K562 (cell line): ENCODE measurements at regions not wholly inside any gene's neighbourhood (a gene's known extent, or its start where the extent isn't known, plus 50 kb on each side); places are given as distances from the start of the nearest gene placed in this dataset.

Experiments
- ATAC-seq: fragments of 200-7000 bp; cut with Tn5 transposase; 3 replicates; pipeline ENCODE4 v1.9.1; 2020; ENCODE audit warnings: moderate library complexity
- BruUV-seq: library from RNA; stranded (reverse); fragments of 400-500 nt; replicated peaks from 2 replicates; lab custom pipeline; 2021; lab: Mats Ljungman, UMichigan
- CTCF ChIA-PET: fragments of 300-600 bp; formaldehyde crosslinking; extraction: SDS; loops from one replicate; lab custom pipeline; 2021; ENCODE audit warnings: low intra/inter-chr PET ratio; lab: Yijun Ruan, JAX
- POLR2A ChIA-PET: fragments of 300-600, 350-650 bp; sonication (Branson Sonifier 250); formaldehyde crosslinking; extraction: SDS; loops from one replicate; lab custom pipeline; 2021; ENCODE audit warnings: antibody characterized with exemption, inconsistent platforms; lab: Yijun Ruan, JAX
- DNase-seq, 4 experiments: peaks; one replicate each; pipeline versions ENCODE4 v3.0.0 to v3.0.0-alpha.2; 2011 to 2018; ENCODE audit warnings: low spot score in 3 of 4, mixed read lengths in 3 of 4; ENCODE audit errors: extremely low read depth in 1 of 4
- FAIRE-seq: peaks from 2 replicates; lab custom pipeline; 2011; peaks lifted over from hg19 to GRCh38; lab: Jason Lieb, UNC
- H2AFZ ChIP-seq: 2 replicates; pipeline ENCODE4 v1.6.0; 2011; ENCODE audit warnings: low read depth, low read length, control low read depth, inconsistent platforms
- H3K27ac ChIP-seq: fragments of 200-600 bp; 3 replicates; pipeline ENCODE4 v1.8.0; 2011; ENCODE audit warnings: low read depth, mild to moderate bottlenecking, control low read depth, inconsistent platforms, low read length, moderate library complexity, mixed read lengths; ENCODE audit errors: extremely low read depth
- H3K27me3 ChIP-seq, 2 experiments: fragments of 300-600 bp in 1 of 2; 2 replicates in 1 of 2; 3 replicates in 1 of 2; pipeline versions ENCODE4 v1.6.0 to v1.8.0; 2011; ENCODE audit warnings: inconsistent platforms in 2 of 2, low read length in 2 of 2, mild to moderate bottlenecking in 1 of 2, mixed read lengths in 1 of 2, moderate library complexity in 1 of 2; ENCODE audit not compliant: control insufficient read depth in 2 of 2, insufficient read depth in 2 of 2
- H3K36me3 ChIP-seq: fragments of 300-600 bp; 3 replicates; pipeline ENCODE4 v1.8.0; 2011; ENCODE audit warnings: mild to moderate bottlenecking, low read length, inconsistent platforms; ENCODE audit not compliant: control insufficient read depth, insufficient read depth
- H3K4me1 ChIP-seq, 2 experiments: fragments of 200-600 bp in 1 of 2; replicated peaks in 1 of 2; 2 replicates in 1 of 2; 3 replicates in 1 of 2; pipeline versions ENCODE4 v1.5.1 to v1.8.0; 2011; ENCODE audit warnings: inconsistent platforms in 2 of 2, low read length in 2 of 2, mild to moderate bottlenecking in 1 of 2, mixed read lengths in 1 of 2, moderate library complexity in 1 of 2; ENCODE audit not compliant: control insufficient read depth in 2 of 2, insufficient read depth in 2 of 2
- H3K4me2 ChIP-seq: 2 replicates; pipeline ENCODE4 v1.6.1; 2011; ENCODE audit warnings: low read length, control low read depth, inconsistent platforms, mixed read lengths; ENCODE audit not compliant: insufficient read depth
- H3K4me3 ChIP-seq: fragments of 200-600 bp; sonication (generic), shearing (Covaris generic); 2 replicates; pipeline ENCODE4 v1.5.1; 2016; ENCODE audit warnings: control low read depth, inconsistent platforms
- H3K79me2 ChIP-seq: fragments of 200-600 bp; 3 replicates; pipeline ENCODE4 v1.8.0; 2011; ENCODE audit warnings: low read length, inconsistent platforms; ENCODE audit not compliant: control insufficient read depth, insufficient read depth
- H3K9ac ChIP-seq, 2 experiments: 2 replicates each; pipeline versions ENCODE4 v1.6.0 to v1.6.1; 2011; ENCODE audit warnings: low read depth in 2 of 2, low read length in 2 of 2, control low read depth in 1 of 2, inconsistent platforms in 1 of 2, mild to moderate bottlenecking in 1 of 2, mixed read lengths in 1 of 2; ENCODE audit not compliant: insufficient read depth in 1 of 2
- H3K9me1 ChIP-seq: one replicate; pipeline ENCODE4 v1.6.0; 2011; ENCODE audit warnings: inconsistent platforms, mild to moderate bottlenecking, low read length, moderate library complexity; ENCODE audit not compliant: control insufficient read depth, insufficient read depth
- H3K9me3 ChIP-seq: replicated peaks from 2 replicates; pipeline ENCODE4 v1.5.1; 2011; ENCODE audit warnings: low read depth, low read length, inconsistent platforms; ENCODE audit not compliant: control insufficient read depth, insufficient read depth
- H4K20me1 ChIP-seq: replicated peaks from 2 replicates; pipeline ENCODE4 v1.6.1; 2011; ENCODE audit warnings: low read length, inconsistent platforms, mixed read lengths; ENCODE audit not compliant: control insufficient read depth, insufficient read depth
- FOXK1 ChIP-seq: sonication (generic); formaldehyde crosslinking; IDR thresholded peaks from 2 replicates; pipeline ENCODE4 v1.8.0; 2022; ENCODE audit warnings: missing genetic modification reagents, mild to moderate bottlenecking, borderline replicate concordance
- FOXP1 ChIP-seq: sonication (generic); formaldehyde crosslinking; IDR thresholded peaks from 2 replicates; pipeline ENCODE4 v1.8.0; 2022; ENCODE audit warnings: mild to moderate bottlenecking, missing genetic modification reagents
- KLF6 ChIP-seq: fragments of 250-450 bp; sonication (Bioruptor Pico); IDR thresholded peaks from 2 replicates; pipeline ENCODE4 v1.4.0; 2020; ENCODE audit warnings: mild to moderate bottlenecking, moderate library complexity, borderline replicate concordance
- POU5F1 ChIP-seq: fragments of 150-350 bp; IDR thresholded peaks from 2 replicates; pipeline ENCODE4 v1.6.1; 2014; ENCODE audit warnings: borderline replicate concordance, low read length, low read depth, mild to moderate bottlenecking; ENCODE audit not compliant: partially characterized antibody
- ZZZ3 ChIP-seq: fragments of 450-650 bp; IDR thresholded peaks from 2 replicates; pipeline ENCODE4 v1.6.1; 2016; ENCODE audit warnings: antibody characterized with exemption, mild to moderate bottlenecking, moderate library complexity
- in situ Hi-C: fragments of 300-500 bp; cut with MboI; formaldehyde crosslinking; loops from 4 replicates; pipeline ENCODE4 v1.15.0; 2018; ENCODE audit warnings: inconsistent platforms, mixed read lengths
- intact Hi-C: fragments of 100-400 bp; cut with micrococcal nuclease; formaldehyde crosslinking; loops from 2 replicates; pipeline ENCODE4 v1.14.2; 2022
- TF ChIP-seq, protein P1 (sequence below): fragments of 150-350 bp; IDR thresholded peaks from 2 replicates; pipeline ENCODE4 v1.6.1; 2014; ENCODE audit warnings: low read depth, mild to moderate bottlenecking, low read length, borderline replicate concordance
- TF ChIP-seq, protein P2 (sequence below): fragments of 250-450 bp; sonication (Bioruptor Pico); IDR thresholded peaks from 2 replicates; pipeline ENCODE4 v1.5.1; 2021; ENCODE audit warnings: mild to moderate bottlenecking

DNA sequence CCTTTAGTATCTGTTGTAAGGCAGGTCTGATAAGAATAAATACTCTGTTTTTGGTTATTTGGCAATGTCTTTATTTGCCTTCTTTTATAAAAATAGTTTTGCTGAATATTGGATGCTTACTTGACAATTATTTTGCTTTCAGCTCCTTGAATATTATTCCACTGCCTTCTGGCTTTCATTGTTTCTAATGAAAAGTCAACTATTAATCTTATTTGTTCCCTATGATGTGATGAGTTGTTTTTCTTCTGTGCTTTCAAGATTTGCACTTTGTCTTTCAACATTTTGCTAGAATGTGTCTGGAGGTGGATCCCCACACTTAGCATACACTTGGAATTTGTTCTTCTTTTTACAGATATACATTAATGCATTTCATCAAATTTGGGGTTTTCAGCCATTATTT is 203.8 kb upstream of the PTPRZ1 start:
- no peaks in the 10 kb centered on the region for H3K79me2 ChIP-seq
- FAIRE-seq (no peak), ATAC-seq (no peak), DNase-seq (no peak)
- no peaks in the 10 kb centered on the region for H3K9me3 ChIP-seq
- ChIA-PET CTCF (interaction anchor here (0.9 kb wide), 1 partner anchor 13 kb away, joined by 3 read pairs; no protein-coding TSS in a partner anchor), POLR2A (no interaction called here)
- no peak overlapping the region for H3K4me3 ChIP-seq
- BruUV-seq = no TSS peak
- no peak for TF ChIP-seq FOXP1 (CRISPR knock-in tag)
- no peak for TF ChIP-seq POU5F1
- TF ChIP-seq KLF6 (CRISPR knock-in tag) = no peak
- no peak for TF ChIP-seq ZZZ3
- no peak for TF ChIP-seq FOXK1
- TF ChIP-seq, protein P1, sequence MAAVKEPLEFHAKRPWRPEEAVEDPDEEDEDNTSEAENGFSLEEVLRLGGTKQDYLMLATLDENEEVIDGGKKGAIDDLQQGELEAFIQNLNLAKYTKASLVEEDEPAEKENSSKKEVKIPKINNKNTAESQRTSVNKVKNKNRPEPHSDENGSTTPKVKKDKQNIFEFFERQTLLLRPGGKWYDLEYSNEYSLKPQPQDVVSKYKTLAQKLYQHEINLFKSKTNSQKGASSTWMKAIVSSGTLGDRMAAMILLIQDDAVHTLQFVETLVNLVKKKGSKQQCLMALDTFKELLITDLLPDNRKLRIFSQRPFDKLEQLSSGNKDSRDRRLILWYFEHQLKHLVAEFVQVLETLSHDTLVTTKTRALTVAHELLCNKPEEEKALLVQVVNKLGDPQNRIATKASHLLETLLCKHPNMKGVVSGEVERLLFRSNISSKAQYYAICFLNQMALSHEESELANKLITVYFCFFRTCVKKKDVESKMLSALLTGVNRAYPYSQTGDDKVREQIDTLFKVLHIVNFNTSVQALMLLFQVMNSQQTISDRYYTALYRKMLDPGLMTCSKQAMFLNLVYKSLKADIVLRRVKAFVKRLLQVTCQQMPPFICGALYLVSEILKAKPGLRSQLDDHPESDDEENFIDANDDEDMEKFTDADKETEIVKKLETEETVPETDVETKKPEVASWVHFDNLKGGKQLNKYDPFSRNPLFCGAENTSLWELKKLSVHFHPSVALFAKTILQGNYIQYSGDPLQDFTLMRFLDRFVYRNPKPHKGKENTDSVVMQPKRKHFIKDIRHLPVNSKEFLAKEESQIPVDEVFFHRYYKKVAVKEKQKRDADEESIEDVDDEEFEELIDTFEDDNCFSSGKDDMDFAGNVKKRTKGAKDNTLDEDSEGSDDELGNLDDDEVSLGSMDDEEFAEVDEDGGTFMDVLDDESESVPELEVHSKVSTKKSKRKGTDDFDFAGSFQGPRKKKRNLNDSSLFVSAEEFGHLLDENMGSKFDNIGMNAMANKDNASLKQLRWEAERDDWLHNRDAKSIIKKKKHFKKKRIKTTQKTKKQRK = no peak
- TF ChIP-seq, protein P2, sequence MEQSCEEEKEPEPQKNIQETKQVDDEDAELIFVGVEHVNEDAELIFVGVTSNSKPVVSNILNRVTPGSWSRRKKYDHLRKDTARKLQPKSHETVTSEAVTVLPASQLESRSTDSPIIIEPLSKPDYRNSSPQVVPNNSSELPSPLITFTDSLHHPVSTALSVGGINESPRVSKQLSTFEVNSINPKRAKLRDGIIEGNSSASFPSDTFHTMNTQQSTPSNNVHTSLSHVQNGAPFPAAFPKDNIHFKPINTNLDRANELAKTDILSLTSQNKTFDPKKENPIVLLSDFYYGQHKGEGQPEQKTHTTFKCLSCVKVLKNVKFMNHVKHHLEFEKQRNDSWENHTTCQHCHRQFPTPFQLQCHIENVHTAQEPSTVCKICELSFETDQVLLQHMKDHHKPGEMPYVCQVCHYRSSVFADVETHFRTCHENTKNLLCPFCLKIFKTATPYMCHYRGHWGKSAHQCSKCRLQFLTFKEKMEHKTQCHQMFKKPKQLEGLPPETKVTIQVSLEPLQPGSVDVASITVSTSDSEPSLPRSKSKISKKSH = no peak
- H3K4me1 ChIP-seq = no peaks in the 10 kb centered on the region
- no peaks in the 10 kb centered on the region for H3K9me1 ChIP-seq
- no peak overlapping the region for H3K4me2 ChIP-seq
- no peaks in the 10 kb centered on the region for H3K27me3 ChIP-seq
- in situ Hi-C loops (no loop called here), intact Hi-C loops (no loop called here)
- H3K36me3 ChIP-seq = no peaks in the 10 kb centered on the region
- H3K9ac ChIP-seq = no peak overlapping the region
- no peak overlapping the region for H3K27ac ChIP-seq
- no peaks in the 10 kb centered on the region for H4K20me1 ChIP-seq
- H2AFZ ChIP-seq = no peak overlapping the region
